MM.1S (cell line): ENCODE measurements at regions not wholly inside any gene's neighbourhood (a gene's known extent, or its start where the extent isn't known, plus 50 kb on each side); places are given as distances from the start of the nearest gene placed in this dataset.

ENCODE experiments used
- DNase-seq: peaks from one replicate; pipeline ENCODE4 v3.0.0-alpha.2; 2015
- H2AFZ ChIP-seq: fragments of 300-600 bp; sonication (generic); 2 replicates; pipeline ENCODE4 v1.6.0; 2016; ENCODE audit warnings: antibody characterized with exemption, low read length
- H3F3A ChIP-seq: fragments of 300-600 bp; sonication (generic); 2 replicates; pipeline ENCODE4 v1.6.1; 2016; ENCODE audit warnings: mild to moderate bottlenecking, antibody characterized with exemption, low read length, moderate library complexity, mixed read lengths; ENCODE audit not compliant: insufficient read depth
- H3K27ac ChIP-seq: fragments of 300-600 bp; sonication (generic); 2 replicates; pipeline ENCODE4 v1.5.1; 2016; ENCODE audit warnings: mild to moderate bottlenecking, low read length
- H3K27me3 ChIP-seq: fragments of 300-600 bp; sonication (generic); replicated peaks from 2 replicates; pipeline ENCODE4 v1.6.0; 2016; ENCODE audit warnings: low read length; ENCODE audit not compliant: insufficient read depth
- H3K36me3 ChIP-seq: fragments of 300-600 bp; sonication (generic); replicated peaks from 2 replicates; pipeline ENCODE4 v1.6.1; 2016; ENCODE audit warnings: mild to moderate bottlenecking, low read length, mixed read lengths; ENCODE audit not compliant: insufficient read depth
- H3K4me1 ChIP-seq: fragments of 300-600 bp; sonication (generic); 2 replicates; pipeline ENCODE4 v1.6.1; 2016; ENCODE audit warnings: low read length, mixed read lengths
- H3K4me2 ChIP-seq: fragments of 300-600 bp; sonication (generic); 2 replicates; pipeline ENCODE4 v1.6.0; 2016; ENCODE audit warnings: low read depth, low read length
- H3K4me3 ChIP-seq: fragments of 300-600 bp; sonication (generic); 2 replicates; pipeline ENCODE4 v1.5.1; 2016; ENCODE audit warnings: low read length, mixed read lengths
- H3K79me2 ChIP-seq: fragments of 300-600 bp; sonication (generic); 2 replicates; pipeline ENCODE4 v1.6.1; 2016; ENCODE audit warnings: mixed run types, low read length, mixed read lengths
- H3K9ac ChIP-seq: fragments of 300-600 bp; sonication (generic); 2 replicates; pipeline ENCODE4 v1.6.1; 2016; ENCODE audit warnings: low read length, mixed read lengths
- H3K9me2 ChIP-seq: fragments of 300-600 bp; sonication (generic); replicated peaks from 2 replicates; pipeline ENCODE4 v1.6.1; 2016; ENCODE audit warnings: mild to moderate bottlenecking, low read length, mixed read lengths; ENCODE audit not compliant: insufficient read depth
- H3K9me3 ChIP-seq: fragments of 300-600 bp; sonication (generic); replicated peaks from 2 replicates; pipeline ENCODE4 v1.6.1; 2016; ENCODE audit warnings: mild to moderate bottlenecking, low read length, mixed read lengths; ENCODE audit not compliant: insufficient read depth
- H4K20me1 ChIP-seq: fragments of 300-600 bp; sonication (generic); 2 replicates; pipeline ENCODE4 v1.6.1; 2016; ENCODE audit warnings: mild to moderate bottlenecking, low read length, moderate library complexity, mixed read lengths; ENCODE audit not compliant: insufficient read depth
- EZH2 ChIP-seq: fragments of 300-600 bp; sonication (generic); optimal IDR thresholded peaks from 2 replicates; pipeline ENCODE3; 2017; ENCODE audit warnings: low read depth, mild to moderate bottlenecking, antibody characterized with exemption, low read length, mixed read lengths
- EZH2phosphoT487 ChIP-seq: fragments of 300-600 bp; sonication (generic); IDR thresholded peaks from 2 replicates; pipeline ENCODE4 v1.6.1; 2018; ENCODE audit warnings: antibody characterized with exemption, low read length
- TF ChIP-seq, protein P1 (sequence below): fragments of 300-600 bp; sonication (generic); IDR thresholded peaks from 2 replicates; pipeline ENCODE4 v1.5.1; 2016; ENCODE audit warnings: antibody characterized with exemption, low read length, mixed read lengths

DNA sequence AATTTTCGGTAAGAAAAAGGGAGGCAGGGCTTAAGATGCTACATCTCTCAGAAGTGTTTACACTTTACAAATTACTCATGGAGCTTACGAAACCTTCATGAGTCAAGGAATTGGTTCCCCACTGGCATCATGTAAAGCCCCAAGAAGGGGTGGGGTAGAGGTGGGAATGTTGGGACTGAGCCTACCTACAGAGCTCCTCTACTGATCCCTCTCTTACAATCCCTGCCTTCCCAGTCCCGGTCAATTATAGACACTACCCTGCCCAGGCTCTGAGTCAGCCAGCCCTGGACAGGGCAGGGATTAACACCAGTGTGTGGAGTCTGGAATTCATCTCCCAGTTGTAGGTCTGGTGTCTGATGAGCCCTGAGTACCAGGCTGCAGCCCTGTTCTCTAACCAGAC is 248.9 kb downstream of the PAX3 start:
- H3K4me2 ChIP-seq, result no peak overlapping the region
- TF ChIP-seq EZH2, result no peak
- H3K9me3 ChIP-seq, result no peaks in the 10 kb centered on the region
- no peak overlapping the region for H3K4me3 ChIP-seq
- no peak for DNase-seq
- H3K9me2 ChIP-seq, result no peaks in the 10 kb centered on the region
- no peaks in the 10 kb centered on the region for H3K4me1 ChIP-seq
- H4K20me1 ChIP-seq, result no peaks in the 10 kb centered on the region
- H3K9ac ChIP-seq, result no peak overlapping the region
- no peak overlapping the region for H3K27ac ChIP-seq
- no peaks in the 10 kb centered on the region for H3K79me2 ChIP-seq
- no peaks in the 10 kb centered on the region for H3K27me3 ChIP-seq
- H3F3A ChIP-seq, result no peaks in the 10 kb centered on the region
- no peaks in the 10 kb centered on the region for H3K36me3 ChIP-seq
- no peak overlapping the region for H2AFZ ChIP-seq

DNA sequence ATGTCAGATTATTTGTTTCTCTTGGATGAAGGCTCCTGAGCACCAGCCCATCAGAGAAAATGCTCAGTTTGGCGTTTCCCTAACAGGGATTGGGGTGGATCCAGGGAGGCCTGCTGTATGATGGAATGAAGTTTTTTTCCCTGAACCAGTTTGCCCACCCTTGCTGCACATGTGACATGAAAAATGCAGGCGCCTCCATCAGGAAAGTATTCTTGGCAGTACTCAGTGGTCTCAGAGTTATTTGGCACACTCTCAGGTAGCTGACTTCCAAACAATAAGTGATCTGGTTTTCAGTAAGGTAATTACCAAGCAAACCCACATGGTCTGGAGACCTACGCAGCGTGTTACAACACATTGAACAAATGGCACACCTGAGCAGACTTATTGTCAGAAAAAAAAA is 254.9 kb downstream of the PAX3 start:
- Histone ChIP-seq H3K4me1 (no peaks in the 10 kb centered on the region), H4K20me1 (no peaks in the 10 kb centered on the region), H3K9ac (no peak overlapping the region), H3K27ac (no peak overlapping the region), H2AFZ (no peak overlapping the region), H3K9me2 (no peaks in the 10 kb centered on the region), H3K36me3 (no peaks in the 10 kb centered on the region), H3K4me2 (no peak overlapping the region), H3K4me3 (no peak overlapping the region), H3K9me3 (no peaks in the 10 kb centered on the region), H3F3A (no peaks in the 10 kb centered on the region), H3K27me3 (no peaks in the 10 kb centered on the region), H3K79me2 (no peaks in the 10 kb centered on the region)
- TF ChIP-seq EZH2phosphoT487, result no peak
- TF ChIP-seq, protein P1, sequence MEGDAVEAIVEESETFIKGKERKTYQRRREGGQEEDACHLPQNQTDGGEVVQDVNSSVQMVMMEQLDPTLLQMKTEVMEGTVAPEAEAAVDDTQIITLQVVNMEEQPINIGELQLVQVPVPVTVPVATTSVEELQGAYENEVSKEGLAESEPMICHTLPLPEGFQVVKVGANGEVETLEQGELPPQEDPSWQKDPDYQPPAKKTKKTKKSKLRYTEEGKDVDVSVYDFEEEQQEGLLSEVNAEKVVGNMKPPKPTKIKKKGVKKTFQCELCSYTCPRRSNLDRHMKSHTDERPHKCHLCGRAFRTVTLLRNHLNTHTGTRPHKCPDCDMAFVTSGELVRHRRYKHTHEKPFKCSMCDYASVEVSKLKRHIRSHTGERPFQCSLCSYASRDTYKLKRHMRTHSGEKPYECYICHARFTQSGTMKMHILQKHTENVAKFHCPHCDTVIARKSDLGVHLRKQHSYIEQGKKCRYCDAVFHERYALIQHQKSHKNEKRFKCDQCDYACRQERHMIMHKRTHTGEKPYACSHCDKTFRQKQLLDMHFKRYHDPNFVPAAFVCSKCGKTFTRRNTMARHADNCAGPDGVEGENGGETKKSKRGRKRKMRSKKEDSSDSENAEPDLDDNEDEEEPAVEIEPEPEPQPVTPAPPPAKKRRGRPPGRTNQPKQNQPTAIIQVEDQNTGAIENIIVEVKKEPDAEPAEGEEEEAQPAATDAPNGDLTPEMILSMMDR, result no peak
- TF ChIP-seq EZH2, result no peak
- DNase-seq, result no peak

DNA sequence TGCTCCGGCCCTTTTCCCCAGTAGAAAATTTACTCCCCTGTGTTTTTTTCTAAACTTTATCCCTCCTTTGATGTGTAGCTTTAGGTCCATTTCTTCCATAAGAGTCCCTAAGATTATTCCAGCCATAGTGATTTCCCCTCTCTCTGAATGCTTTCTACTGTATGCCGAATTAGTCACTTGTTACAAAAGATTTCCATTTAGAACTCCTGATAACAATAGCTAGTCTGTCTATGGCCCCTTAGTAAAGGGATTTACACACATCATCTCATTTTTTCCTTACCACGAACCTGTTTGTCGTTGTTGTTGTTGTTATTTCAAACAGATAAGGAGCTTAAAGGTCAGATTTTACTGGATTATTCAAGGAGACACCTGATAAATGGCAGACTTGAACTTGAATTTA is 256.1 kb downstream of the PAX3 start:
- no peak overlapping the region for H2AFZ ChIP-seq
- H3K27ac ChIP-seq, result no peak overlapping the region

DNA sequence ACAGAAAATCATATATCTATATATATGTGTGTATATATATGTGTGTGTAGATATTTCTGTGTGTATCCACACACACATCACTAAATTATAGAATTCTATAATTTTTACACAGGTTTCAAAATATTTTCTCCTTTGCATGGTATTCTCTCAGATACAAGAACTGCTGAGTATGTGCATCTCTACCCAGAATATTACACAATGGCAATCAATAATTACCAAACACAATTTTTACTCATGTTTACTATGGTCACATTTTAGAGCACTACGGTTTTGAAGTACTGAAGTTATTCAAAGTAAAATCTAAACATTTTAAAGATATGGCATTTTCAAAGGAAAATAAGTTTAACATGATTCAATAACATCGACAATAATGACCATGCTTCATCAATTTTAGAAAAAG is 258.5 kb downstream of the PAX3 start:
- Histone ChIP-seq H3F3A (no peaks in the 10 kb centered on the region), H3K27ac (no peak overlapping the region), H3K36me3 (no peaks in the 10 kb centered on the region), H3K9ac (no peak overlapping the region), H3K9me3 (no peaks in the 10 kb centered on the region), H3K9me2 (no peaks in the 10 kb centered on the region), H2AFZ (no peak overlapping the region), H3K27me3 (no peaks in the 10 kb centered on the region), H3K4me3 (no peak overlapping the region), H4K20me1 (no peaks in the 10 kb centered on the region), H3K4me1 (no peaks in the 10 kb centered on the region), H3K4me2 (no peak overlapping the region), H3K79me2 (no peaks in the 10 kb centered on the region)
- DNase-seq, result no peak
- TF ChIP-seq EZH2, result no peak
- no peak for TF ChIP-seq EZH2phosphoT487
- TF ChIP-seq, protein P1, result no peak

More for the DNA sequence above, 256.1 kb downstream of the PAX3 start:
- H3K9me2 ChIP-seq, result no peaks in the 10 kb centered on the region
- no peak for DNase-seq
- H3K9me3 ChIP-seq, result no peaks in the 10 kb centered on the region
- H3K4me2 ChIP-seq, result no peak overlapping the region
- H3K79me2 ChIP-seq, result no peaks in the 10 kb centered on the region
- no peaks in the 10 kb centered on the region for H3K27me3 ChIP-seq
- H3K4me1 ChIP-seq, result no peaks in the 10 kb centered on the region
- no peak overlapping the region for H3K4me3 ChIP-seq
- no peak overlapping the region for H3K9ac ChIP-seq
- H3K36me3 ChIP-seq, result no peaks in the 10 kb centered on the region
- no peaks in the 10 kb centered on the region for H4K20me1 ChIP-seq
- no peaks in the 10 kb centered on the region for H3F3A ChIP-seq
- TF ChIP-seq EZH2phosphoT487, result no peak
